NCI-H2029 treated with DMSO at 0.1 percent for 48 hours (cell line): ENCODE measurements at regions not wholly inside any gene's neighbourhood (a gene's known extent, or its start where the extent isn't known, plus 50 kb on each side); places are given as distances from the start of the nearest gene placed in this dataset.

ENCODE experiments used
- DNase-seq: peaks from one replicate; lab custom pipeline; 2025; lab: John Stamatoyannopoulos, UW

GRCh38 chr6:25012657-25013056 is 76.9 kb upstream of the RIPOR2 start:
- no peak for DNase-seq

GRCh38 chr6:25013246-25013645 is 77.5 kb upstream of the RIPOR2 start:
- no peak for DNase-seq

GRCh38 chr6:25014369-25014768 is 78.6 kb upstream of the RIPOR2 start:
- no peak for DNase-seq

GRCh38 chr6:25014791-25015560 is 79.2 kb upstream of the RIPOR2 start:
- DNase-seq, result no peak

- DNase-seq, result no peak
These were observed 80.4 kb upstream of the RIPOR2 start for GRCh38 chr6:25016014-25016720.

- DNase-seq, result no peak
These were observed 81.7 kb upstream of the RIPOR2 start for GRCh38 chr6:25017486-25017885.

GRCh38 chr6:25017932-25018567 is 82.3 kb upstream of the RIPOR2 start:
- DNase-seq, result peak; percentile 35

GRCh38 chr6:25018568-25018954 is 82.8 kb upstream of the RIPOR2 start:
- no peak for DNase-seq

- DNase-seq, result no peak
These were observed 86.4 kb upstream of the RIPOR2 start for GRCh38 chr6:25022140-25022553.

GRCh38 chr6:25023781-25024180 is 88.0 kb upstream of the RIPOR2 start:
- no peak for DNase-seq

- DNase-seq, result no peak
These were observed 89.1 kb upstream of the RIPOR2 start for GRCh38 chr6:25024821-25025220.

GRCh38 chr6:25025248-25025918 is 89.6 kb upstream of the RIPOR2 start:
- no peak for DNase-seq

- no peak for DNase-seq
These were observed 90.2 kb upstream of the RIPOR2 start for GRCh38 chr6:25025919-25026301.

- DNase-seq, result peak; percentile 95
These were observed 91.0 kb upstream of the RIPOR2 start for GRCh38 chr6:25026723-25027122.

GRCh38 chr6:25027221-25027916 is 91.6 kb upstream of the RIPOR2 start:
- DNase-seq, result no peak

- DNase-seq, result no peak
These were observed 92.6 kb upstream of the RIPOR2 start for GRCh38 chr6:25028328-25028727.

GRCh38 chr6:25032934-25033333 is 97.2 kb upstream of the RIPOR2 start:
- DNase-seq, result no peak

- DNase-seq, result peak; percentile 36
These were observed 98.7 kb upstream of the RIPOR2 start for GRCh38 chr6:25034431-25034921.

GRCh38 chr6:25035174-25035511 is 99.4 kb upstream of the RIPOR2 start:
- DNase-seq, result no peak

GRCh38 chr6:25035512-25036435 is 100.0 kb upstream of the RIPOR2 start:
- no peak for DNase-seq

GRCh38 chr6:25036461-25036860 is 100.7 kb upstream of the RIPOR2 start:
- no peak for DNase-seq
